AG09309 (cell line): ENCODE measurements at regions not wholly inside any gene's neighbourhood (a gene's known extent, or its start where the extent isn't known, plus 50 kb on each side); places are given as distances from the start of the nearest gene placed in this dataset.
"Not testable (repeated sequence)": the region's sequence is repeated elsewhere in the genome, so short reads cannot be mapped to it uniquely, and the experiment has no call there.

Source experiments
- DNase-seq: peaks from one replicate; pipeline ENCODE4 v3.0.0-alpha.2; 2010; ENCODE audit warnings: low read depth
- H3K4me3 ChIP-seq: 2 replicates; pipeline ENCODE4 v1.5.1; 2011; ENCODE audit warnings: mild to moderate bottlenecking, low read depth, low read length, moderate library complexity; ENCODE audit not compliant: control insufficient read depth
- TF ChIP-seq, protein P1 (sequence below): IDR thresholded peaks from 2 replicates; pipeline ENCODE4 v1.5.1; 2011; ENCODE audit warnings: mild to moderate bottlenecking, low read depth, low read length, inconsistent platforms; ENCODE audit not compliant: insufficient read depth, control insufficient read depth; ENCODE audit errors: missing control alignments

DNA sequence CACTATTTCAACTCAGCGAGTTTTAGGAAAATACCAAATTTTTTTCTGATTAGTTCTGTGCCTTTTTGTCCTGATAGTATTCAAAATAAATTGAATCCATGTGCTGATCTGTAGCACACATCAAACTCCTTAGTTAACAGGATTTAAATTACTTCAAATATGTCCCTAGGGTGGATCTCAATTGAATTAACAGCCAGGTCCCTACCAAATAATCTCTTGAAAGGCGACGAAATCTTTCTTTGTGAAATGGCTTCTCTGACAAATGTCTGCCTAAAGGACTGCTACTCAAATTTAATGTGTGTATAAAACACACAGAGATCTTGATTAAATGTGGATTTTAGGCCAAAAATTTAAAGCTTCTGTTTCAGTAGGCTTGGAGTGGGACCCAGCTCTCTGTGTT lies 989.6 kb upstream of the KCND2 start:
- TF ChIP-seq, protein P1, sequence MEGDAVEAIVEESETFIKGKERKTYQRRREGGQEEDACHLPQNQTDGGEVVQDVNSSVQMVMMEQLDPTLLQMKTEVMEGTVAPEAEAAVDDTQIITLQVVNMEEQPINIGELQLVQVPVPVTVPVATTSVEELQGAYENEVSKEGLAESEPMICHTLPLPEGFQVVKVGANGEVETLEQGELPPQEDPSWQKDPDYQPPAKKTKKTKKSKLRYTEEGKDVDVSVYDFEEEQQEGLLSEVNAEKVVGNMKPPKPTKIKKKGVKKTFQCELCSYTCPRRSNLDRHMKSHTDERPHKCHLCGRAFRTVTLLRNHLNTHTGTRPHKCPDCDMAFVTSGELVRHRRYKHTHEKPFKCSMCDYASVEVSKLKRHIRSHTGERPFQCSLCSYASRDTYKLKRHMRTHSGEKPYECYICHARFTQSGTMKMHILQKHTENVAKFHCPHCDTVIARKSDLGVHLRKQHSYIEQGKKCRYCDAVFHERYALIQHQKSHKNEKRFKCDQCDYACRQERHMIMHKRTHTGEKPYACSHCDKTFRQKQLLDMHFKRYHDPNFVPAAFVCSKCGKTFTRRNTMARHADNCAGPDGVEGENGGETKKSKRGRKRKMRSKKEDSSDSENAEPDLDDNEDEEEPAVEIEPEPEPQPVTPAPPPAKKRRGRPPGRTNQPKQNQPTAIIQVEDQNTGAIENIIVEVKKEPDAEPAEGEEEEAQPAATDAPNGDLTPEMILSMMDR, result no peak
- H3K4me3 ChIP-seq, result no peak overlapping the region
- no peak for DNase-seq

DNA sequence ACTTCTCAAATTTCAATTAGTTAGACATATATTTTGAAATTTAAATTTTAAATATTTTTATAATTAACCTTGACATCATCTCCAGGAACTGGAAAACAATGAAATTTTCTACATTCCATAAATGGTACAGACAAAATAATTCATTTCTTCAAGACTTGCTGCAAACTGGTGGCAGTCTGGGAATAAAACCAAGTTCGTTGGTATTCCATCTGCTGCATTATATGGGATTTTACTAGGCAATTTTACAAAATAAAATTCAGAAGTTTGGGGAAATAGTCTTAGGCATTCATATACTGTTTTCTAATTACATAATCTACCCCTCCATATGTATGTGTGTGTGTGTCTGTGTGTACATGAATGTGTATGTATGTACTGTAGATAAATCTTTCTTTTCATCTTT lies 984.6 kb upstream of the KCND2 start:
- no peak overlapping the region for H3K4me3 ChIP-seq
- DNase-seq, result no peak
- TF ChIP-seq, protein P1, result no peak

DNA sequence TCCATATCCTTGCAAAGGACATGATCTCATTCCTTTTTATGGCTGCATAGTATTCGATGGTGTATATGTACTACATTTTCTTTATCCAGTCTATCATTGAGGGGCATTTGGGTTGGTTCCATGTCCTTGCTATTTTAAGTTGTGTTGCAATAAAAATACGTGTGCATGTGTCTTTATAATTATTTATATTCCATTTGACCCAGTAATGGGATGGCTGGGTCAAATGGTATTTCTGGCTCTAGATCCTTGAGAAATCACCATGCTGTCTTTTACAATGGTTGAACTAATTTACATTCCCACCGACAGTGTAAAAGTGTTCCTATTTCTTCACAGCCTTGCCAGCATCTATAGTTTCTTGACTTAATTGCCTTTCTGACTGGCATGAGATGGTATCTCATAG lies 972.6 kb upstream of the KCND2 start:
- not testable (repeated sequence) for H3K4me3 ChIP-seq, DNase-seq

DNA sequence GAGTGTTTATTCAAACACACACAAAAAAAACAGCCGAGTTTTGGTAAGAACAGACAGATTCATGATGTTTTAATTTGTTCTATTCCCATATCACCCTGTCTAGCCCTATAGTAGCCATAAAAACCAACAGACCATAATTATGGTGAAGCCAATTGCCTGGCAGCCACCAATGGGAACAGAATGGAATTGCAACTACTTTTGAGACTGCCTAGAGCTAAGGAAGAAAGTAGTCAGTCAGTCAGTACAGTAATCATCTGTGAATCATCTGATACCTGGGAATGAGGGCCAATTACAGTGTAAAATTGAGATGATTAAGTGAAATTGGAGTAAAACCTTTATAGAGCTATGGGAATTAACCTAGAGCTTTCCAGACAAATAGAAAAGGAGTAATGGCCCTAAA lies 952.7 kb upstream of the KCND2 start:
- DNase-seq, result no peak
- TF ChIP-seq, protein P1, result no peak
- H3K4me3 ChIP-seq, result no peak overlapping the region

DNA sequence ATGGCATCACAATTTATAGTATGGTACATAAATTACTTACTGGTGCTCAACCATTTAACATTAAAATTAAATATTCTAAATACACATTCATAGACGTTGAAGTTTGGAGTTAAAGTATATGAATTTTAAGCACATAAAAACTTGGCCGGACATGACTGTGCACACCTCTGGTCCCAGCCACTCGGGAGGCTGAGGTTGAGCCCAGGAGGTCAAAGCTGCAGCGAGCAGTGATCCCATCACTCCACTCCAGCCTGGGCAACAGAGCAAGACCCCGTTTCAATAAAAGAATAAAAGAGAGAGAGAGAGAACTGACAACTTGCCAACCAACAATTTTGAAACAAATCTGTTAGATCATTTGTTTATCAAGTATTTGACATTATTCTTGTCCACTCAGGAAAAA lies 943.3 kb upstream of the KCND2 start:
- no peak overlapping the region for H3K4me3 ChIP-seq
- TF ChIP-seq, protein P1, result no peak
- no peak for DNase-seq

DNA sequence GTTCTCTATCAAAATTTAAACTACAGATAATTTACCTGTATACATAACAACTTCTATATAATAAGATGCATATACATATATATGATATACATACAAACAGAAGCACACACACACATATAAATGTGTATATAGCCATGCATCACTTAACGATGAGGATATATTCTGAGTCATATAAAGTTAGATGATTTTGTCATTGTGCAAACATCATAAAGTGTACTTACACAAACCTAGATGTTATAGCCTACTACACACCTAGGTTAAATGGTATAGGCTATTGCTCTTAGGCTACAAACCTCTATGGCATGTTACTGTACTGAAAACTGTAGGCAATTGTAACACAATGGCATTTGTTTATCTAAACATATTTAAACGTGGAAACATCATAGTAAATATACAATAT lies 937.6 kb upstream of the KCND2 start:
- no peak overlapping the region for H3K4me3 ChIP-seq
- no peak for DNase-seq
- TF ChIP-seq, protein P1, result no peak

DNA sequence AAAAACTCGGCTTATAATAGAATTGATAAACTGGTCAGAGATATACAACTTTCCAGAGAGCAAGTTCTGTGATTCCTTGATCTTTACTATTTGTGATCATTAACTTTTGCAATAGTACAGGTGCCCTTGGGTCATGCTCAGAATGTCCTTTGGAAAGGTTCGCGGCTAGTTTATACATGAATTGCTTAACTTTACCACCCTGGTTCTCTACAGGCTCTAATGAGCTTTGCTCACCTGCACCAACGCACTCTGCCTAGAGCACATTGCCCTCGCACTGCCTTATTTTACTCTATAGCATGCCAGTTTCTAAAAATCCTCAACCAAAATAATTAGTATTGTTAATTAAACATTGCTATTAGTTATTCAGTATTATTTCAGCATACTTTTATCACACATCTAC lies 931.2 kb upstream of the KCND2 start:
- DNase-seq, result no peak
- TF ChIP-seq, protein P1, result no peak
- H3K4me3 ChIP-seq, result no peak overlapping the region
